ENCODE measurements at regions not wholly inside any gene's neighbourhood (a gene's known extent, or its start where the extent isn't known, plus 50 kb on each side); places are given as distances from the start of the nearest gene placed in this dataset.

DNA sequence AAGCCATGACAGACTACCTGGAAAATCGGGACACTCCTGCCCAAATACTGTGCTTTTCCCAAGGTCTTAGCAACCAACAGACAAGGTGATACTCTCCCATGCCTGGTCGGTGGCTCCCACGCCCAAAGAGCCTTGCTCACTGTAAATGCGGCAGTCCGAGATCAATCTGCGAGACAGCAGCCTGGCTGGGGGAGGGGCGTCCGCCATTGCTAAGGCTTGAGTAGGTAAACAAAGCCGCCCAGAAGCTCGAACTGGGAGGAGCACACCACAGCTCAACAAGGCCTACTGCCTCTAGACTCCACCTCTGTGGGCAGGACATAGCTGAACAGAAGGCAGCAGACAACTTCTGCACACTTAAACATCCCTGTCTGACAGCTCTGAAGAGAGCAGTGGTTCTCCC is 272.1 kb upstream of the CCNG1 start:
- TF ChIP-seq EP300 (IDR thresholded peaks at IDR 0.05) (no peak), POLR2A (IDR thresholded peaks at IDR 0.05) (no peak)
